Endothelial cell of umbilical vein (primary cell): ENCODE measurements at regions not wholly inside any gene's neighbourhood (a gene's known extent, or its start where the extent isn't known, plus 50 kb on each side); places are given as distances from the start of the nearest gene placed in this dataset.

Experiments
- BruUV-seq: library from RNA; stranded (reverse); fragments of 400-500 nt; replicated peaks from 2 replicates; lab custom pipeline; 2021; lab: Mats Ljungman, UMichigan
- CTCF ChIA-PET: fragments of 300-600, 350-600 bp; sonication (Branson Sonifier 250); formaldehyde crosslinking; loops from one replicate; lab custom pipeline; 2021; ENCODE audit warnings: antibody characterized with exemption, inconsistent platforms; lab: Charles Lee
- POLR2A ChIA-PET: fragments of 300-600, 350-600 bp; sonication (Branson Sonifier 250); formaldehyde crosslinking; loops from one replicate; lab custom pipeline; 2021; ENCODE audit warnings: antibody characterized with exemption, inconsistent platforms; lab: Charles Lee
- DNase-seq: peaks from one replicate; pipeline ENCODE4 v3.0.0-alpha.2; 2011; ENCODE audit warnings: low read depth, low spot score
- FAIRE-seq: peaks from 2 replicates; lab custom pipeline; 2011; peaks lifted over from hg19 to GRCh38; lab: Jason Lieb, UNC
- H2AFZ ChIP-seq: 2 replicates; pipeline ENCODE4 v1.6.0; 2012; ENCODE audit warnings: low read depth, low read length, control low read depth, inconsistent platforms
- H3K27ac ChIP-seq: 2 replicates; pipeline ENCODE4 v1.5.1; 2011; ENCODE audit warnings: low read depth, mild to moderate bottlenecking, control low read depth, low read length, moderate library complexity; ENCODE audit not compliant: insufficient read depth
- H3K27me3 ChIP-seq, 2 experiments: 2 replicates each; pipeline versions ENCODE4 v1.6.0 to v1.6.1; 2011; ENCODE audit warnings: low read length in 2 of 2, mixed read lengths in 1 of 2; ENCODE audit not compliant: control insufficient read depth in 2 of 2, insufficient read depth in 2 of 2
- H3K36me3 ChIP-seq, 2 experiments: 2 replicates in 1 of 2; 3 replicates in 1 of 2; pipeline ENCODE4 v1.5.1; 2011; ENCODE audit warnings: low read length in 2 of 2, mild to moderate bottlenecking in 1 of 2, moderate library complexity in 1 of 2; ENCODE audit not compliant: control insufficient read depth in 2 of 2, insufficient read depth in 2 of 2; ENCODE audit errors: extremely low read depth in 1 of 2
- H3K4me1 ChIP-seq: 3 replicates; pipeline ENCODE4 v1.5.1; 2011; ENCODE audit warnings: mild to moderate bottlenecking, low read length; ENCODE audit not compliant: control insufficient read depth, insufficient read depth; ENCODE audit errors: extremely low read depth
- H3K4me2 ChIP-seq: 2 replicates; pipeline ENCODE4 v1.6.1; 2011; ENCODE audit warnings: low read length, control low read depth, mixed read lengths; ENCODE audit not compliant: insufficient read depth
- H3K4me3 ChIP-seq, 3 experiments: fragments of 200-600 bp in 1 of 3; sonication (generic), shearing (Covaris generic) in 1 of 3; replicated peaks in 1 of 3; 2 replicates each; pipeline ENCODE4 v1.5.1; 2011 to 2016; ENCODE audit warnings: control low read depth in 3 of 3, low read length in 3 of 3, mild to moderate bottlenecking in 2 of 3, inconsistent platforms in 1 of 3, low read depth in 1 of 3, moderate library complexity in 1 of 3; ENCODE audit not compliant: insufficient read depth in 1 of 3
- H3K79me2 ChIP-seq: 2 replicates; pipeline ENCODE4 v1.6.0; 2012; ENCODE audit warnings: low read length, inconsistent platforms; ENCODE audit not compliant: control insufficient read depth, insufficient read depth
- H3K9ac ChIP-seq: replicated peaks from 2 replicates; pipeline ENCODE3; 2011; ENCODE audit warnings: low read length, control low read depth; ENCODE audit not compliant: insufficient read depth; ENCODE audit errors: extremely low read depth
- H3K9me1 ChIP-seq: replicated peaks from 3 replicates; pipeline ENCODE4 v1.6.0; 2011; ENCODE audit warnings: mild to moderate bottlenecking, low read length; ENCODE audit not compliant: control insufficient read depth, insufficient read depth; ENCODE audit errors: extremely low read depth
- H3K9me3 ChIP-seq: replicated peaks from 2 replicates; pipeline ENCODE4 v1.5.1; 2012; ENCODE audit warnings: low read length, inconsistent platforms; ENCODE audit not compliant: control insufficient read depth, insufficient read depth
- H4K20me1 ChIP-seq: replicated peaks from 2 replicates; pipeline ENCODE3; 2011; ENCODE audit warnings: mild to moderate bottlenecking, low read length; ENCODE audit not compliant: control insufficient read depth, insufficient read depth; ENCODE audit errors: extremely low read depth
- CTCF ChIP-seq, 2 donors: IDR thresholded peaks; 1 replicate in 1 of 2; 2 replicates in 1 of 2; pipeline ENCODE4 v1.5.1; 2011; ENCODE audit warnings: low read length in 2 of 2, mild to moderate bottlenecking in 2 of 2, moderate library complexity in 2 of 2, control low read depth in 1 of 2, inconsistent platforms in 1 of 2, low read depth in 1 of 2; ENCODE audit not compliant: insufficient read depth in 1 of 2; ENCODE audit errors: extremely low read depth in 1 of 2
- EZH2 ChIP-seq: IDR thresholded peaks from 2 replicates; pipeline ENCODE4 v1.6.1; 2012; ENCODE audit warnings: borderline replicate concordance, low read depth, mild to moderate bottlenecking, moderate library complexity, low read length, inconsistent platforms; ENCODE audit not compliant: severe bottlenecking
- FOS ChIP-seq: IDR thresholded peaks from 2 replicates; pipeline ENCODE4 v1.6.1; 2011; ENCODE audit warnings: mild to moderate bottlenecking, low read length, moderate library complexity, borderline replicate concordance; ENCODE audit not compliant: insufficient read depth
- GATA2 ChIP-seq: IDR thresholded peaks from 2 replicates; pipeline ENCODE4 v1.7.0; 2011; ENCODE audit warnings: low read depth, mild to moderate bottlenecking, moderate library complexity, mixed read lengths, low read length; ENCODE audit not compliant: insufficient read length, insufficient read depth
- JUN ChIP-seq: IDR thresholded peaks from 2 replicates; pipeline ENCODE4 v1.6.1; 2011; ENCODE audit warnings: borderline replicate concordance, low read depth; ENCODE audit not compliant: insufficient read length, insufficient read depth
- MAX ChIP-seq: IDR thresholded peaks from 2 replicates; pipeline ENCODE4 v1.6.1; 2011; ENCODE audit not compliant: insufficient read depth, insufficient read length
- MYC ChIP-seq: IDR thresholded peaks from one replicate; pipeline ENCODE4 v1.6.1; 2011; ENCODE audit warnings: mild to moderate bottlenecking, low read depth, low read length
- POLR2A ChIP-seq: IDR thresholded peaks from 2 replicates; pipeline ENCODE4 v1.6.1; 2012; ENCODE audit warnings: low read depth, mild to moderate bottlenecking, control low read depth, low read length
- POLR2AphosphoS5 ChIP-seq: IDR thresholded peaks from 2 replicates; pipeline ENCODE4 v1.6.1; 2012; ENCODE audit warnings: low read depth, mild to moderate bottlenecking, control low read depth, low read length, moderate library complexity; ENCODE audit not compliant: insufficient read depth
- dilution Hi-C: fragments of 300-500 bp; cut with MboI; formaldehyde crosslinking; loops from one replicate; pipeline ENCODE4 v1.15.0; 2019; ENCODE audit warnings: low sequenced_read_pairs; ENCODE audit not compliant: extremely low pct_ligation_motif_present
- intact Hi-C: fragments of 100-400 bp; cut with micrococcal nuclease; formaldehyde crosslinking; loops from one replicate; pipeline ENCODE4 v1.10.0; 2022

- H3K9ac ChIP-seq = no peak overlapping the region
- no peak for FAIRE-seq
- BruUV-seq = no TSS peak
Observed at GRCh38 chr10:130338636-130339024, 202.4 kb downstream of the GLRX3 start.

More at GRCh38 chr10:130338636-130339024, 202.4 kb downstream of the GLRX3 start:
- Histone ChIP-seq H3K79me2 (no peaks in the 10 kb centered on the region), H4K20me1 (no peaks in the 10 kb centered on the region), H2AFZ (no peak overlapping the region), H3K4me3 (no peak overlapping the region), H3K27me3 (no peaks in the 10 kb centered on the region), H3K36me3 (no peaks in the 10 kb centered on the region), H3K27ac (no peak overlapping the region), H3K4me2 (no peak overlapping the region), H3K9me1 (no peaks in the 10 kb centered on the region), H3K9me3 (peaks cover 2% of the 10 kb centered on the region), H3K4me1 (no peaks in the 10 kb centered on the region)
- CTCF ChIA-PET = no interaction called here
- no peak for DNase-seq
- TF ChIP-seq CTCF (IDR thresholded peaks at IDR 0.05; ENCODE audit: extremely low read depth in 1 of 2, insufficient read depth in 1 of 2, low read depth in 1 of 2, low read length in 2 of 2) (no peak), POLR2AphosphoS5 (no peak), MAX (no peak), FOS (no peak), MYC (no peak), EZH2 (no peak), JUN (no peak), GATA2 (no peak), POLR2A (no peak)
- dilution Hi-C loops = no loop called here
- intact Hi-C loops = no loop called here
- POLR2A ChIA-PET = no interaction called here
